ENCODE measurements at regions not wholly inside any gene's neighbourhood (a gene's known extent, or its start where the extent isn't known, plus 50 kb on each side); places are given as distances from the start of the nearest gene placed in this dataset.

DNA sequence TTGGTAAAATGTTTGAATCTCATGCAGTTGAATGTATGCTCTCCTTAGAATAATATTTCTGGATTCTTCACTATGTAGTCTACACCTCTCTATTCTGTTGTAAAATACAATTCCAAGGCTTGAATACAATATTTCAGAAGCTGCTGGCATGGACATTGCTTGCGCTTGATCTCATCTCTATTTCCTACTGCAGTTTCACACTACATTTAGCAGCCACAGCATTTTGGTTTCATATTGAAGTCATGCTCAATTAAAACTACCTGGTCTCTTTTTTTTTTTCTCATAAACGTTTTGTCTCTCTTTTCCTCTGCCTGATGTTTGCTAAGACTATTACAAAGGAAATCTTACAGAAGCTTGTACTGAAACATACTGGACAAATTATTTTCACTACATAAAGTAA, 631.0 kb upstream of the TMPRSS15 start:
- Mint-ChIP-seq H3K27ac (no peak overlapping the region), H3K27me3 (ENCODE audit: insufficient read depth) (no peaks in the 10 kb centered on the region), H3K9me3 (peaks cover 47% of the 10 kb centered on the region), H3K4me1 (ENCODE audit: low read depth) (no peaks in the 10 kb centered on the region), H3K4me3 (no peak overlapping the region), H3K36me3 (ENCODE audit: low read depth) (peaks cover 7% of the 10 kb centered on the region; the same call in 1 of the 2 replicates)
- no peak for DNase-seq
- no peak for TF ChIP-seq CTCF (IDR thresholded peaks at IDR 0.05)

DNA sequence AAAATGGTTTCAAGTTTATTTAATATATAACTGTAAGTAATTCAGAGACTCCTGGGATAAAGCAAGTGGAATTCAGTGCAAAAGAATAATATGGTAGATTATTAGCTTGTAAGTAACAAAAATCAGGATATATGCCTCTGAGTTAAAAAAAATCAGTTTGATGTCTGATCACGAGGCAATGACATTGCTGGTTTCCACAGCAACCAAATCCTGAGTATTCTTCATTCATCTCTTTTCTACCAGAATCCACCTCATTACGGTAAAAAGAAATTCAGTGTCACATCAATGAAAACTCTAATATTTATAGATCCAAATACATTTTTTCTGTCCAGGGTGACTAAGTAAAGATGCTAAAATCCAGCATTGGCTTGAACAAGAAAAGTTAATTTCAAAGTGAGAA, 642.3 kb upstream of the TMPRSS15 start:
- Mint-ChIP-seq H3K36me3 (ENCODE audit: low read depth) (no peaks in the 10 kb centered on the region), H3K27ac (no peak overlapping the region)

GRCh38 chr21:19048098-19048672, 644.6 kb upstream of the TMPRSS15 start:
- H3K4me1 Mint-ChIP-seq (ENCODE audit: low read depth), result no peaks in the 10 kb centered on the region
- no peak for TF ChIP-seq CTCF (IDR thresholded peaks at IDR 0.05)
- no peaks in the 10 kb centered on the region for H3K27me3 Mint-ChIP-seq (ENCODE audit: insufficient read depth)
- no peaks in the 10 kb centered on the region for H3K36me3 Mint-ChIP-seq (ENCODE audit: low read depth)
- DNase-seq, result no peak
- peaks cover 50% of the 10 kb centered on the region for H3K9me3 Mint-ChIP-seq
- H3K4me3 Mint-ChIP-seq, result no peak overlapping the region
- no peak overlapping the region for H3K27ac Mint-ChIP-seq

More for the DNA sequence above, 642.3 kb upstream of the TMPRSS15 start:
- Mint-ChIP-seq H3K4me1 (ENCODE audit: low read depth) (no peaks in the 10 kb centered on the region), H3K27me3 (ENCODE audit: insufficient read depth) (no peaks in the 10 kb centered on the region), H3K9me3 (peaks cover 53% of the 10 kb centered on the region), H3K4me3 (no peak overlapping the region)
- no peak for TF ChIP-seq CTCF (IDR thresholded peaks at IDR 0.05)
- DNase-seq, result no peak

DNA sequence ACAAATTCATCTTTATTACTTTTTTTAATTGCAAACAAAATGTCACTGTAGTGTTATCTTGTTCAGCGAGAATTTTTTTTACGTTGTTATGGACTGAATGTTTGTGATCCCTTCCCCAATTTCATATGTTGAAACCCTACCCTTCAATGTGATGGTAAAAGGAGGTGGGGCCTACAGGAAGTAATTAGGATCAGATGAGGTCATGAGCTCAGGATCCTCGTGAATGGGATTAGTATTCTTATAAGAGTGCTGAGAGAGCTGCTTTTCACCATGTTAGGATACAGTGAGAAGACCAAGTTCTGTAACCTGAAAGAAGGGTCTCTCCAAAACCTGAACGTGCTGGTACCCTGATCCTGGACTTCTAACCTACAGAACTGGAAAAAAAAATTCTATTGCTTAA, 646.0 kb upstream of the TMPRSS15 start:
- DNase-seq, result no peak
- H3K27me3 Mint-ChIP-seq (ENCODE audit: insufficient read depth), result no peaks in the 10 kb centered on the region
- H3K9me3 Mint-ChIP-seq, result peaks cover 48% of the 10 kb centered on the region
- no peak for TF ChIP-seq CTCF (IDR thresholded peaks at IDR 0.05)
- no peaks in the 10 kb centered on the region for H3K36me3 Mint-ChIP-seq (ENCODE audit: low read depth)
- H3K4me1 Mint-ChIP-seq (ENCODE audit: low read depth), result no peaks in the 10 kb centered on the region
- H3K4me3 Mint-ChIP-seq, result no peak overlapping the region
- H3K27ac Mint-ChIP-seq, result no peak overlapping the region

GRCh38 chr21:19065164-19065563, 661.6 kb upstream of the TMPRSS15 start:
- no peak for TF ChIP-seq CTCF (IDR thresholded peaks at IDR 0.05)
- no peak for DNase-seq
- Mint-ChIP-seq H3K27ac (no peak overlapping the region), H3K4me1 (ENCODE audit: low read depth) (no peaks in the 10 kb centered on the region), H3K36me3 (ENCODE audit: low read depth) (no peaks in the 10 kb centered on the region), H3K9me3 (peaks cover 28% of the 10 kb centered on the region), H3K27me3 (ENCODE audit: insufficient read depth) (no peaks in the 10 kb centered on the region), H3K4me3 (no peak overlapping the region)

GRCh38 chr21:19076031-19076430, 672.4 kb upstream of the TMPRSS15 start:
- 0 out of 2 replicates have a peak, but pooled peaks cover 4% of the 10 kb centered on the region for H3K36me3 Mint-ChIP-seq (ENCODE audit: low read depth)
- no peak overlapping the region for H3K4me3 Mint-ChIP-seq
- H3K4me1 Mint-ChIP-seq (ENCODE audit: low read depth), result no peaks in the 10 kb centered on the region
- H3K27ac Mint-ChIP-seq, result no peak overlapping the region
- H3K27me3 Mint-ChIP-seq (ENCODE audit: insufficient read depth), result no peaks in the 10 kb centered on the region
- no peak for TF ChIP-seq CTCF (IDR thresholded peaks at IDR 0.05)
- peaks cover 49% of the 10 kb centered on the region for H3K9me3 Mint-ChIP-seq
- DNase-seq, result no peak

Measured in HFFc6 (cell line).